ENCODE measurements at regions not wholly inside any gene's neighbourhood (a gene's known extent, or its start where the extent isn't known, plus 50 kb on each side); places are given as distances from the start of the nearest gene placed in this dataset.

DNA sequence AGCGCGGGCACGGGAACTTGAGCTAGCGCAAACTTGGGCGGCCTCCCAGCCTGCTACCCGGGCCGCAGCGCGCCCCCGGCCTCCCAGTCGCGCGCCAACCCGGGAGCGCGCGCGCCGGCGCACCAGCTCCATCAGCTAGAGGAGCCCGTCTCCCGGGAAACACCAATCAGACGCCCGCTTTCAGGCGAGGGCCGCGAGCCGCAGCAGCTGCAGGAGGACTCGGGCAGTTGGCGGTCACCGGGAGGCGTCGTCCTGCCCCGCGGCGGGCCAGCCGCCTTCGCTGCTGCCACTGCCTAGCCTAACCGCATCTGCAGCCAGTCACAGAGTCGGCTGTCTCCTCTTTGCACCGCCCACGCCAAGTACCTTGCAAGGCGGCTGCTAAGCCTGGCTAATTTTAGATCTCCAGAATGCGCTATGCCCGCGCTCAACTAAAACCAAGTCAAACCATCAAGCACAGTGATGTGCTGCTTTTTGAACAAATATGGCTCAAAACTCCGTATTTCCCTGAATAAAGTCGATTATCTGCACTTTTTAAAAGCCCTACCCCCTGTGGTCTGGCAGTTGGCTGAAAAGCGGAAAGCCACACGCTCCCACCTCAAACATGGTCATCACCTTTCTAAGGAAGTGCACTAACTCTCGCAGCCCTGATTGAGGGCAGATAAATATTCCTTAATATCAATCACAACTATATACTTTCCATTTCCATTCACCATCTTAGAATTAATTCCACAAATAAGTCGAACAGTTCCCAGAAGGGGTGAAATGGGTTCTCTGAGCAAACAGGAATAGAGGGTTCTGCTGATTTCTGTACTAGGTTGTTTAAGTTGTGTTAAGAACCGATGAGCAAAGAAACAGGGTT lies 221.8 kb downstream of the MEF2C start:
- FAIRE-seq, result no peak
- H3K27me3 ChIP-seq (ENCODE audit: control insufficient read depth, insufficient read depth, low read length), result peaks cover 61% of the 10 kb centered on the region
- H3K9ac ChIP-seq (ENCODE audit: low read length in 3 of 3), result peak overlapping the region in 1 of 3 donors; percentile 4
- H3K9me3 ChIP-seq (ENCODE audit: control insufficient read depth in 2 of 3, insufficient read depth in 1 of 3, low read length in 3 of 3), result no peaks in the 10 kb centered on the region
- H3K36me3 ChIP-seq (ENCODE audit: control insufficient read depth in 2 of 3, insufficient read depth in 3 of 3, low read length in 3 of 3), result no peaks in the 10 kb centered on the region
- peaks cover 0 to 6% (median 0%) of the 10 kb centered on the region in 3 donors for H3K4me1 ChIP-seq (ENCODE audit: control insufficient read depth in 2 of 3, insufficient read depth in 2 of 3, low read depth in 1 of 3, low read length in 3 of 3)
- peak overlapping the region in 2 of 3 donors; percentile 14 to 42 for H3K4me3 ChIP-seq (ENCODE audit: low read length in 3 of 3)
- H3K27ac ChIP-seq (ENCODE audit: low read depth in 2 of 2, low read length in 2 of 2), result no peak overlapping the region
- DNase-seq, result peak; percentile 83 to 96 (median 95)
- intact Hi-C loops (cut with DNase I), result no loop called here
- TF ChIP-seq, protein P1, sequence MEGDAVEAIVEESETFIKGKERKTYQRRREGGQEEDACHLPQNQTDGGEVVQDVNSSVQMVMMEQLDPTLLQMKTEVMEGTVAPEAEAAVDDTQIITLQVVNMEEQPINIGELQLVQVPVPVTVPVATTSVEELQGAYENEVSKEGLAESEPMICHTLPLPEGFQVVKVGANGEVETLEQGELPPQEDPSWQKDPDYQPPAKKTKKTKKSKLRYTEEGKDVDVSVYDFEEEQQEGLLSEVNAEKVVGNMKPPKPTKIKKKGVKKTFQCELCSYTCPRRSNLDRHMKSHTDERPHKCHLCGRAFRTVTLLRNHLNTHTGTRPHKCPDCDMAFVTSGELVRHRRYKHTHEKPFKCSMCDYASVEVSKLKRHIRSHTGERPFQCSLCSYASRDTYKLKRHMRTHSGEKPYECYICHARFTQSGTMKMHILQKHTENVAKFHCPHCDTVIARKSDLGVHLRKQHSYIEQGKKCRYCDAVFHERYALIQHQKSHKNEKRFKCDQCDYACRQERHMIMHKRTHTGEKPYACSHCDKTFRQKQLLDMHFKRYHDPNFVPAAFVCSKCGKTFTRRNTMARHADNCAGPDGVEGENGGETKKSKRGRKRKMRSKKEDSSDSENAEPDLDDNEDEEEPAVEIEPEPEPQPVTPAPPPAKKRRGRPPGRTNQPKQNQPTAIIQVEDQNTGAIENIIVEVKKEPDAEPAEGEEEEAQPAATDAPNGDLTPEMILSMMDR (IDR thresholded peaks at IDR 0.05; ENCODE audit: borderline replicate concordance, extremely low read depth, insufficient read depth), result no peak

DNA sequence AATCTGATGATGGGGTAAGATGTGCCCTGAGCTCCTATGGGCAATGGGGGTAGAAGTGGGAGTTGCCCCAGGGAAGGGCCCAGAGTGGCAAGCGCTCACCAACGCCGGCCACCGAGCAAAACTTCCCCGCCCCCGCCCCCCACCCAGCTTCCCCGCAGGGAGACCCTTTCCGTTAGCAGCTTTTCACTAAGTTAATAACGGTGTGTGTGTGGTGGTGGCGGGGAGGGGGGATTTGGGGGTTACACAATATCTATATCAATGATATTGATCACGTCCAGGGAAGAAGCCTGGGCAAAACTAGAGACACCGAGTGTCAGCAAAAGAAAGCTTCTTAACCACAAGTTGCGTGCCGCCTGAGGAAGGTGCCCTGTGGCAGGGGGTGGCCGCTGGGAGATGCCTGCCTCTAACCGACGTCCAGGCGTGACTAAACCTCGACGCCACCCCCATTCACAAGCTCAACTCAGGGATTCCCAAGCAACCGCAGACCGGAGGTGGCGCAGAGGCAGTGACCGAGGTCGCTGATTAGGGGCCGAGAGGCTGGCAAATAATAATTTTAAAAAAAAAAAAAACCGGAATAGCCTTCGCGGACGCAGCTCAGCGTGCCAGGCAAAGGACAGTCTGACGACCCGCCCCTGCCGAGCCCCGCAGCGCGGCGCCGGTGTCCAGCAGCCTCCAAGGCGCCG lies 222.6 kb downstream of the MEF2C start:
- no peaks in the 10 kb centered on the region for H3K36me3 ChIP-seq (ENCODE audit: control insufficient read depth in 2 of 3, insufficient read depth in 3 of 3, low read length in 3 of 3)
- H3K9ac ChIP-seq (ENCODE audit: low read length in 3 of 3), result no peak overlapping the region
- H3K4me3 ChIP-seq (ENCODE audit: low read length in 3 of 3), result no peak overlapping the region
- H3K27ac ChIP-seq (ENCODE audit: low read depth in 2 of 2, low read length in 2 of 2), result no peak overlapping the region
- TF ChIP-seq, protein P1 (IDR thresholded peaks at IDR 0.05; ENCODE audit: borderline replicate concordance, extremely low read depth, insufficient read depth), result no peak
- peak in 2 of 5 donors; percentile 59 to 80 for DNase-seq
- intact Hi-C loops (cut with DNase I), result no loop called here
- no peak for FAIRE-seq
- H3K9me3 ChIP-seq (ENCODE audit: control insufficient read depth in 2 of 3, insufficient read depth in 1 of 3, low read length in 3 of 3), result no peaks in the 10 kb centered on the region
- peaks cover 57% of the 10 kb centered on the region for H3K27me3 ChIP-seq (ENCODE audit: control insufficient read depth, insufficient read depth, low read length)
- H3K4me1 ChIP-seq (ENCODE audit: control insufficient read depth in 2 of 3, insufficient read depth in 2 of 3, low read depth in 1 of 3, low read length in 3 of 3), result peaks cover 0 to 6% (median 0%) of the 10 kb centered on the region in 3 donors

DNA sequence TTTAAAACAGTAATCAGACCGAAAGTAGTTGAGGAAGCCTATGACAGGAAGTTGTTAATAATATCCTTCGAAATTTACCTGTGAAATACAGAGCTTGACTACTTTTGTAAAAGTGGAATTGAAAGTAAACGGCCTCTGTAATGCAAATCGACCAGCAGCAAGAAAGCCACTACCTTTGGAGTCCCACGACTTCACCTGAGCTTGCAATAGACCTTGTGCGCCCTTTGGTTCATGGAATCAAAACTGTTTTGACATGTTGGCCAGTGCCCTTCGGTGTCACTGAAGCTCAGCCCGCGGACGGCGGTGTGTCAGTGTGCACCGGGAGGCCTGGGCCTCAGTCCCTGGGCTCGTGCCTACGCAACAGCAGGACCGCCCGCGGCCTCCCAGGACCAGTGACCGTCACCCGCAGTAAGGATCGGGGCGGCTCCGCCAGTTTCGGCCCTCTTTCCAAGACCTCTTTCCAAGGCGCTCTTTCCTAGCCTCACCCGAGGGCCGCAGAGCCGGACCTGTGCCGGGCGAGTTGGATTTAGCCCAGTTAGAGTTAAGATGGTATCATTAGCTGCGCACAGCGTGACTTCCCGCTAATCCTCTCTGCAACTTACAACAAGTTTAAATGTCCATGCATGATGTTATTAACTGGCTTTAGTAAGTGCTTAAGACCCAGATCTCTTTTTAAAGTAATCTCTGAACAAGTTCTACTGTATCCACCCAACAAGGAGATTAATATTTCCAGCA lies 223.3 kb downstream of the MEF2C start:
- FAIRE-seq, result no peak
- Histone ChIP-seq H3K27me3 (ENCODE audit: control insufficient read depth, insufficient read depth, low read length) (peaks cover 53% of the 10 kb centered on the region), H3K4me1 (ENCODE audit: control insufficient read depth in 2 of 3, insufficient read depth in 2 of 3, low read depth in 1 of 3, low read length in 3 of 3) (peaks cover 0 to 6% (median 0%) of the 10 kb centered on the region in 3 donors), H3K4me3 (ENCODE audit: low read length in 3 of 3) (no peak overlapping the region), H3K27ac (ENCODE audit: low read depth in 2 of 2, low read length in 2 of 2) (no peak overlapping the region), H3K36me3 (ENCODE audit: control insufficient read depth in 2 of 3, insufficient read depth in 3 of 3, low read length in 3 of 3) (no peaks in the 10 kb centered on the region), H3K9me3 (ENCODE audit: control insufficient read depth in 2 of 3, insufficient read depth in 1 of 3, low read length in 3 of 3) (no peaks in the 10 kb centered on the region), H3K9ac (ENCODE audit: low read length in 3 of 3) (no peak overlapping the region)
- TF ChIP-seq, protein P1 (IDR thresholded peaks at IDR 0.05; ENCODE audit: borderline replicate concordance, extremely low read depth, insufficient read depth), result no peak
- peak in 4 of 5 donors; percentile 33 to 73 (median 50) for DNase-seq
- intact Hi-C loops (cut with DNase I), result no loop called here
